ENCODE measurements at regions not wholly inside any gene's neighbourhood (a gene's known extent, or its start where the extent isn't known, plus 50 kb on each side); places are given as distances from the start of the nearest gene placed in this dataset.

GRCh38 chr3:164186095-164186494 lies 892.2 kb downstream of the SI start:
- intact Hi-C loops (cut with DNase I): no loop called here
- H3K36me3 ChIP-seq: no peaks in the 10 kb centered on the region
- DNase-seq (no peak), ATAC-seq (no peak)
- H3K4me1 ChIP-seq: no peaks in the 10 kb centered on the region
- no peak overlapping the region for H3K27ac ChIP-seq
- no peak overlapping the region for H3K4me3 ChIP-seq
- TF ChIP-seq CTCF (IDR thresholded peaks at IDR 0.05): no peak
- no peaks in the 10 kb centered on the region for H3K9me3 ChIP-seq
- no peaks in the 10 kb centered on the region for H3K27me3 ChIP-seq

GRCh38 chr3:164179110-164179774 lies 899.1 kb downstream of the SI start:
- H3K9me3 ChIP-seq: no peaks in the 10 kb centered on the region
- intact Hi-C loops (cut with DNase I): no loop called here
- TF ChIP-seq CTCF (IDR thresholded peaks at IDR 0.05): no peak
- DNase-seq: no peak
- H3K4me1 ChIP-seq: no peaks in the 10 kb centered on the region
- no peak overlapping the region for H3K4me3 ChIP-seq
- H3K36me3 ChIP-seq: no peaks in the 10 kb centered on the region
- H3K27ac ChIP-seq: no peak overlapping the region
- ATAC-seq: peak; percentile 30
- H3K27me3 ChIP-seq: no peaks in the 10 kb centered on the region

- TF ChIP-seq CTCF (IDR thresholded peaks at IDR 0.05): no peak
- H3K4me3 ChIP-seq: no peak overlapping the region
- no peaks in the 10 kb centered on the region for H3K9me3 ChIP-seq
- no peaks in the 10 kb centered on the region for H3K36me3 ChIP-seq
- intact Hi-C loops (cut with DNase I): no loop called here
- no peaks in the 10 kb centered on the region for H3K27me3 ChIP-seq
- no peaks in the 10 kb centered on the region for H3K4me1 ChIP-seq
- H3K27ac ChIP-seq: no peak overlapping the region
- no peak for ATAC-seq
- DNase-seq: no peak
These were observed 904.2 kb downstream of the SI start for GRCh38 chr3:164174059-164174458.

GRCh38 chr3:164155400-164155799 lies 922.9 kb downstream of the SI start:
- Histone ChIP-seq H3K27me3 (no peaks in the 10 kb centered on the region), H3K9me3 (no peaks in the 10 kb centered on the region), H3K36me3 (no peaks in the 10 kb centered on the region), H3K4me3 (no peak overlapping the region), H3K27ac (no peak overlapping the region), H3K4me1 (no peaks in the 10 kb centered on the region)
- intact Hi-C loops (cut with DNase I): no loop called here
- TF ChIP-seq CTCF (IDR thresholded peaks at IDR 0.05): no peak
- DNase-seq (no peak), ATAC-seq (no peak)

- intact Hi-C loops (cut with DNase I): no loop called here
- H3K27ac ChIP-seq: no peak overlapping the region
- H3K36me3 ChIP-seq: no peaks in the 10 kb centered on the region
- no peak overlapping the region for H3K4me3 ChIP-seq
- DNase-seq (no peak), ATAC-seq (no peak)
- H3K4me1 ChIP-seq: no peaks in the 10 kb centered on the region
- no peaks in the 10 kb centered on the region for H3K27me3 ChIP-seq
- no peaks in the 10 kb centered on the region for H3K9me3 ChIP-seq
- TF ChIP-seq CTCF (IDR thresholded peaks at IDR 0.05): no peak
These were observed 933.5 kb downstream of the SI start for GRCh38 chr3:164144824-164145223.

GRCh38 chr3:164132878-164133277 lies 945.4 kb downstream of the SI start:
- Histone ChIP-seq H3K4me3 (no peak overlapping the region), H3K27me3 (no peaks in the 10 kb centered on the region), H3K4me1 (no peaks in the 10 kb centered on the region), H3K9me3 (no peaks in the 10 kb centered on the region), H3K27ac (no peak overlapping the region), H3K36me3 (no peaks in the 10 kb centered on the region)
- intact Hi-C loops (cut with DNase I): no loop called here
- DNase-seq: no peak
- no peak for ATAC-seq
- no peak for TF ChIP-seq CTCF (IDR thresholded peaks at IDR 0.05)

All from upper lobe of right lung (tissue), 1 donor.